Activated CD8-positive, alpha-beta T cell treated with anti-CD3 and anti-CD28 coated beads, Interleukin-2, amount 10 ng/mL, durations not matched to agents 7 days and 5 days (primary cell): ENCODE measurements at regions not wholly inside any gene's neighbourhood (a gene's known extent, or its start where the extent isn't known, plus 50 kb on each side); places are given as distances from the start of the nearest gene placed in this dataset.
"Not testable (repeated sequence)": the region's sequence is repeated elsewhere in the genome, so short reads cannot be mapped to it uniquely, and the experiment has no call there.

ENCODE experiments used
- ATAC-seq: fragments of 150-1000 bp; cut with Tn5 transposase; one replicate; pipeline ENCODE4 v1.10.0; 2021; ENCODE audit warnings: moderate library complexity
- CTCF ChIA-PET: fragments of 350-600 bp; sonication (Branson Sonifier 250); formaldehyde crosslinking; loops from one replicate; lab custom pipeline; 2021; ENCODE audit warnings: antibody characterized with exemption; lab: Charles Lee
- POLR2A ChIA-PET: fragments of 350-600 bp; sonication (Branson Sonifier 250); formaldehyde crosslinking; loops from one replicate; lab custom pipeline; 2021; ENCODE audit warnings: antibody characterized with exemption; lab: Charles Lee
- DNase-seq: peaks from one replicate; pipeline ENCODE4 v3.0.0-alpha.2; 2020
- H3K27ac Mint-ChIP-seq: one replicate; pipeline ENCODE4 v1.8.0; 2021; ENCODE audit warnings: mild to moderate bottlenecking, mixed read lengths
- H3K27me3 Mint-ChIP-seq: one replicate; pipeline ENCODE4 v1.8.0; 2021; ENCODE audit warnings: low read depth, mixed read lengths
- H3K36me3 Mint-ChIP-seq: one replicate; pipeline ENCODE4 v1.8.0; 2021; ENCODE audit warnings: low read depth, mixed read lengths
- H3K4me1 Mint-ChIP-seq: one replicate; pipeline ENCODE4 v1.8.0; 2021; ENCODE audit warnings: low read depth, mixed read lengths
- H3K4me3 Mint-ChIP-seq: one replicate; pipeline ENCODE4 v1.8.0; 2021; ENCODE audit warnings: mild to moderate bottlenecking, mixed read lengths
- H3K9me3 Mint-ChIP-seq: one replicate; pipeline ENCODE4 v1.8.0; 2022; ENCODE audit warnings: mixed read lengths; ENCODE audit not compliant: insufficient read depth

- ChIA-PET CTCF (no interaction called here), POLR2A (no interaction called here)
- Mint-ChIP-seq H3K4me3 (no peak overlapping the region), H3K27me3 (peaks cover 5% of the 10 kb centered on the region), H3K4me1 (no peaks in the 10 kb centered on the region), H3K27ac (no peak overlapping the region), H3K36me3 (no peaks in the 10 kb centered on the region), H3K9me3 (no peaks in the 10 kb centered on the region)
- ATAC-seq (no peak), DNase-seq (no peak)
Measured at GRCh38 chr4:56132835-56133234, 184.1 kb downstream of the CEP135 start.

- DNase-seq, H3K9me3 Mint-ChIP-seq, CTCF ChIA-PET, H3K4me1 Mint-ChIP-seq, H3K36me3 Mint-ChIP-seq, H3K27me3 Mint-ChIP-seq, H3K4me3 Mint-ChIP-seq, H3K27ac Mint-ChIP-seq, ATAC-seq, POLR2A ChIA-PET: not testable (repeated sequence)
Measured at GRCh38 chr4:56132188-56132587, 183.4 kb downstream of the CEP135 start.

- ChIA-PET CTCF (interaction anchor here (1.7 kb wide), 1 partner anchor 182 kb away, joined by 6 read pairs; the partner anchor contains the start of gene CEP135), POLR2A (no interaction called here)
- H3K27ac Mint-ChIP-seq: no peak overlapping the region
- H3K9me3 Mint-ChIP-seq: no peaks in the 10 kb centered on the region
- no peak overlapping the region for H3K4me3 Mint-ChIP-seq
- H3K27me3 Mint-ChIP-seq: peaks cover 9% of the 10 kb centered on the region
- H3K4me1 Mint-ChIP-seq: no peaks in the 10 kb centered on the region
- ATAC-seq: no peak
- no peak for DNase-seq
- no peaks in the 10 kb centered on the region for H3K36me3 Mint-ChIP-seq
Measured at GRCh38 chr4:56130606-56131155, 181.9 kb downstream of the CEP135 start.

- CTCF ChIA-PET: interaction anchor here (0.6 kb wide), 1 partner anchor 9 kb away, joined by 3 read pairs; no protein-coding TSS in a partner anchor
Measured at GRCh38 chr4:56129431-56129861, 180.7 kb downstream of the CEP135 start.

GRCh38 chr4:56128213-56128612, 179.5 kb downstream of the CEP135 start:
- POLR2A ChIA-PET: no interaction called here
- Mint-ChIP-seq H3K27ac (no peak overlapping the region), H3K4me1 (no peaks in the 10 kb centered on the region), H3K9me3 (no peaks in the 10 kb centered on the region), H3K4me3 (no peak overlapping the region), H3K36me3 (no peaks in the 10 kb centered on the region), H3K27me3 (peaks cover 6% of the 10 kb centered on the region)
- DNase-seq (no peak), ATAC-seq (no peak)
- CTCF ChIA-PET: no interaction called here

More at GRCh38 chr4:56129431-56129861, 180.7 kb downstream of the CEP135 start:
- no peaks in the 10 kb centered on the region for H3K4me1 Mint-ChIP-seq
- DNase-seq: peak; percentile 24
- peak; percentile 49 for ATAC-seq
- no peaks in the 10 kb centered on the region for H3K36me3 Mint-ChIP-seq
- no peak overlapping the region for H3K27ac Mint-ChIP-seq
- H3K9me3 Mint-ChIP-seq: no peaks in the 10 kb centered on the region
- no peak overlapping the region for H3K4me3 Mint-ChIP-seq
- POLR2A ChIA-PET: no interaction called here
- H3K27me3 Mint-ChIP-seq: peaks cover 6% of the 10 kb centered on the region

DNA sequence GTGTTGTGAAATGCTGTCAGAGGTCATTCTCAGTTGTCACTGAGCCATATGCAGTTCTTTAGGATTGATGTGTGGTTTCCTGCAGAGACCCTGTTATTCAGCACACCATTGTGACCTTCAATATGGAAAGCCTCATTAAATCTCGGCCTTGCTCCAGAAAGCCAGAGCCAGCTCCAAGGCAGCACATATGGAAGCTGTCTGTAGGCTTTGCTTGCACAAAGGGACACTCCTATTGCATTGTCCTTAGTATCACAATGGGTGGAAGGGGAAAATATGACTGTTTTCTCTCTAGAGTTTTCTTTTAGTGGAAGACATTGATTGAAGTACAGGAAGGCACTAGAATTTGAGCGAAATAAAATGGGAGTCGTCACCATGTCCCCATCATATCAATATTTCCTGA, 179.0 kb downstream of the CEP135 start:
- H3K4me3 Mint-ChIP-seq: no peak overlapping the region
- H3K36me3 Mint-ChIP-seq: no peaks in the 10 kb centered on the region
- POLR2A ChIA-PET: no interaction called here
- DNase-seq: no peak
- H3K4me1 Mint-ChIP-seq: no peaks in the 10 kb centered on the region
- no peak for ATAC-seq
- peaks cover 6% of the 10 kb centered on the region for H3K27me3 Mint-ChIP-seq
- CTCF ChIA-PET: no interaction called here
- H3K27ac Mint-ChIP-seq: no peak overlapping the region
- H3K9me3 Mint-ChIP-seq: no peaks in the 10 kb centered on the region

GRCh38 chr4:56123547-56123946, 174.8 kb downstream of the CEP135 start:
- no peak for DNase-seq
- Mint-ChIP-seq H3K27ac (no peak overlapping the region), H3K4me3 (no peak overlapping the region), H3K4me1 (no peaks in the 10 kb centered on the region), H3K27me3 (peaks cover 8% of the 10 kb centered on the region), H3K36me3 (no peaks in the 10 kb centered on the region), H3K9me3 (no peaks in the 10 kb centered on the region)
- ATAC-seq: no peak
- CTCF ChIA-PET: no interaction called here
- POLR2A ChIA-PET: no interaction called here

GRCh38 chr4:56123051-56123450, 174.3 kb downstream of the CEP135 start:
- H3K36me3 Mint-ChIP-seq: no peaks in the 10 kb centered on the region
- ChIA-PET CTCF (no interaction called here), POLR2A (no interaction called here)
- H3K27ac Mint-ChIP-seq: no peak overlapping the region
- DNase-seq (no peak), ATAC-seq (no peak)
- no peak overlapping the region for H3K4me3 Mint-ChIP-seq
- peaks cover 8% of the 10 kb centered on the region for H3K27me3 Mint-ChIP-seq
- H3K9me3 Mint-ChIP-seq: no peaks in the 10 kb centered on the region
- H3K4me1 Mint-ChIP-seq: no peaks in the 10 kb centered on the region

DNA sequence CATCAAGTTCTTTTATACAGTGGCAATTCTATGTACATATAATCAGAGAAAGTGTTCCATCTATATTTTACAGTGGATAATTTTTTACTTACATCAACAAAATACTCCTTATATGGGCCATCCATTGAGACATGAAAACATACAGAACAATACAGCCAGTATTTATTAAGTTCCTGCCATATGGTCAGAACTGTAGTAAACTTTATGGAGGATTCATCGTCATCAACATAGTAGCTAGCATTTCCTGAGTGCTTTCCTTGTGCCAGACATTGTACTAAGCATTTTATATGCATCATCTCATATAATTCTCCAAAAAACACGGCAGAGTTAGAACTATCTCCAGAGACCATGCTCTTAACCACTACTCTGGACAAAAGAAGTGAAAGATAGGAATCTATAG, 170.1 kb downstream of the CEP135 start:
- H3K4me1 Mint-ChIP-seq: no peaks in the 10 kb centered on the region
- ATAC-seq (no peak), DNase-seq (no peak)
- no peak overlapping the region for H3K27ac Mint-ChIP-seq
- CTCF ChIA-PET: no interaction called here
- H3K4me3 Mint-ChIP-seq: no peak overlapping the region
- no peaks in the 10 kb centered on the region for H3K36me3 Mint-ChIP-seq
- H3K9me3 Mint-ChIP-seq: no peaks in the 10 kb centered on the region
- POLR2A ChIA-PET: no interaction called here
- peaks cover 2% of the 10 kb centered on the region for H3K27me3 Mint-ChIP-seq

DNA sequence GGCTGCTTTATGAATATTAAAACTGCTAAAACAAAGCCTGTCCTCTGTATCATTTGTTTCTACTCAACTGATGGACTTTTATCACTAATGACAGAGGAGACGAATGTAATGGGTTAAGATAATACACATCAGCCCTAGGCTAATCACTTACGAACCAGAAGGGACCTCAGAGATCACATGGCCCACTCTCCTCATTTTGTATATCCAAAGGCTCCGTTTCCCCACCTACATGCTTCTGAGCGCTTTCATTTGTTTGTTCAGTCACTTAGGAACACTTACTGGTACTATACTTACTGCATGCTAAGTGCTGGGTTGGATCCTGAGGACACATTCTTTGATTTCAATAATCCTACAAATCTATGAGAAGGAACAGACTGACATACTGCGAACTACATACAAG, 169.3 kb downstream of the CEP135 start:
- no peaks in the 10 kb centered on the region for H3K9me3 Mint-ChIP-seq
- peaks cover 2% of the 10 kb centered on the region for H3K27me3 Mint-ChIP-seq
- no peak for ATAC-seq
- CTCF ChIA-PET: no interaction called here
- H3K4me1 Mint-ChIP-seq: no peaks in the 10 kb centered on the region
- no peak overlapping the region for H3K27ac Mint-ChIP-seq
- POLR2A ChIA-PET: no interaction called here
- no peaks in the 10 kb centered on the region for H3K36me3 Mint-ChIP-seq
- no peak for DNase-seq
- H3K4me3 Mint-ChIP-seq: no peak overlapping the region

GRCh38 chr4:56115898-56116297, 167.2 kb downstream of the CEP135 start:
- POLR2A ChIA-PET: no interaction called here
- ATAC-seq (no peak), DNase-seq (no peak)
- Mint-ChIP-seq H3K9me3 (no peaks in the 10 kb centered on the region), H3K27ac (no peak overlapping the region), H3K36me3 (no peaks in the 10 kb centered on the region), H3K27me3 (no peaks in the 10 kb centered on the region), H3K4me1 (no peaks in the 10 kb centered on the region), H3K4me3 (no peak overlapping the region)
- CTCF ChIA-PET: no interaction called here

DNA sequence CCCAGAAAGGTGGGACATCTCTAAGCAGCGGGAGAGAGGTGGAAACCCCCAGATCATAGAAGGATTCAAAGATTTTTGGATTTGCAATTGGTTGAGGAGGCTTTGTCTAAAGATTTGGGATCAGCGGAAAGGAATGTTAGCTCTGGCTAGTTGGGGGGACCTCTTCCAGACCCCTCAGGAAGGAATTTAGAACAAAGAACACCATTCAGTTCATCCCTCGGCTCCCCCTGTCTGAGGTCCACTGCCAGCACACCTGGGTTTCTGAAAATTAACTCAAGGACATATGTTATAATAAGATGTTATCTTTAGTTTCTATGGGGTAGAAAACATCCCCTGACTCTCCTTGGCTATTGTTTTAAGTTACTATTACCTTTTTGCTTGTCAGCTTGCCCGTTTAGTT, 163.6 kb downstream of the CEP135 start:
- H3K27me3 Mint-ChIP-seq: no peaks in the 10 kb centered on the region
- ATAC-seq (no peak), DNase-seq (no peak)
- POLR2A ChIA-PET: no interaction called here
- H3K9me3 Mint-ChIP-seq: no peaks in the 10 kb centered on the region
- no peaks in the 10 kb centered on the region for H3K36me3 Mint-ChIP-seq
- no peak overlapping the region for H3K4me3 Mint-ChIP-seq
- no peaks in the 10 kb centered on the region for H3K4me1 Mint-ChIP-seq
- H3K27ac Mint-ChIP-seq: no peak overlapping the region
- CTCF ChIA-PET: no interaction called here
